Heart left ventricle (tissue), 13 donors: ENCODE measurements at regions not wholly inside any gene's neighbourhood (a gene's known extent, or its start where the extent isn't known, plus 50 kb on each side); places are given as distances from the start of the nearest gene placed in this dataset.
A peak's percentile ranks its signal among the peaks of the same experiment; 100 is the strongest.

ENCODE experiments used
- POLR2A ChIP-seq, 2 donors: fragments of 450-650 bp; IDR thresholded peaks; one replicate each; pipeline ENCODE4 v1.6.1; 2017; ENCODE audit warnings: antibody characterized with exemption in 2 of 2, mild to moderate bottlenecking in 2 of 2, moderate library complexity in 2 of 2
- TF ChIP-seq, protein P1 (sequence below), 12 donors: fragments of 200-600 bp; sonication (generic) in 4 of 12; IDR thresholded peaks; one replicate each; pipeline versions ENCODE4 v1.5.0 to v1.8.0; 2018 to 2022; ENCODE audit warnings: antibody characterized with exemption in 12 of 12, mild to moderate bottlenecking in 5 of 12
- donor health status: ischemic (EF 13 %, LVEDD 7.1; RV severe dilation, severe dysfunction).
- donor health status: DM: no; HTN: yes; CAD: no.
- donor health status: DM: no; HTN: no; CAD: no.
- donor health status: ischemic (EF 25% LVEDD 6.9; RV normal size, moderate dysfunction).
- donor health status: ischemic (EF 25% LVEDD 5.7; RV mildly dilated, moderate dysfunction).
- donor health status: ischemic (EF 35%, LVEDD 5.7; RV mildly dilated, moderate dysfunction).
- donor health status: nonischemic (EF 11% LVEDD 7.7; RV severe dilation, severe dysfunction).
- donor health status: DM: yes; HTN: yes; CAD: no.
- donor health status: PGD.
- donor health status: ischemic (EF 29% LVEDD 5.4; RV normal size, mild dysfunction).
- donor health status: nonischemic (EF 23%, LVEDD 6.1; RV moderate dilation, normal function).

DNA sequence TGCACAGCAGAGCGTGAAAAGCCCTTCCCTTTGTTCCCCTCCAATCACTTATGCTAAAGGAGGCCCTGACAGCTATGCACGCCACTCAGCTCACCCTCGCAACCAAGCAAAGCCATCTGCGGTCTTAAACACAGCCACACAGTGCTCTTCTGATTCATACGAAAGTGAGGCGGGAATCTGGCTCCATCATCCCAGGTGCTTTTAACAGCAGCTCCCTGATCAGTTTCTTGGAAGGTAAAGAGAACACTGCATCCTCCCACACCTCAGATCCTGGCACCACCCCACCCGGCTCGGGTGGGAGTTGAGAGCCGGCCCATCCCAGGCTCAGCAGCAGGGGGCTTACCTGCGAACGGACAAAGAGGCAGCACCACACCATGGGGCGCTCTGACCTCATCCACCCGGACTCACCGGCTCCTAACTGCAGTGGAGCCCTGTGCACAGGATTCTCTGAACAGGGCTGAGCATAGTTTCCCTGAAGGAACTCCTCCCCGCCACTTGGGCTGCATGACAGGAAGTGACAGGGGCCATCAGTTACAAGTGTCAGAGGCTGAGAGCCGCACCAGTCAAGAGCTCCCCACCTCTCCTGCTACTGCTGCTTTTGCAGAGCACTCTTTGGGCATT, 114.3 kb upstream of the ARHGEF3 start:
- TF ChIP-seq, protein P1, sequence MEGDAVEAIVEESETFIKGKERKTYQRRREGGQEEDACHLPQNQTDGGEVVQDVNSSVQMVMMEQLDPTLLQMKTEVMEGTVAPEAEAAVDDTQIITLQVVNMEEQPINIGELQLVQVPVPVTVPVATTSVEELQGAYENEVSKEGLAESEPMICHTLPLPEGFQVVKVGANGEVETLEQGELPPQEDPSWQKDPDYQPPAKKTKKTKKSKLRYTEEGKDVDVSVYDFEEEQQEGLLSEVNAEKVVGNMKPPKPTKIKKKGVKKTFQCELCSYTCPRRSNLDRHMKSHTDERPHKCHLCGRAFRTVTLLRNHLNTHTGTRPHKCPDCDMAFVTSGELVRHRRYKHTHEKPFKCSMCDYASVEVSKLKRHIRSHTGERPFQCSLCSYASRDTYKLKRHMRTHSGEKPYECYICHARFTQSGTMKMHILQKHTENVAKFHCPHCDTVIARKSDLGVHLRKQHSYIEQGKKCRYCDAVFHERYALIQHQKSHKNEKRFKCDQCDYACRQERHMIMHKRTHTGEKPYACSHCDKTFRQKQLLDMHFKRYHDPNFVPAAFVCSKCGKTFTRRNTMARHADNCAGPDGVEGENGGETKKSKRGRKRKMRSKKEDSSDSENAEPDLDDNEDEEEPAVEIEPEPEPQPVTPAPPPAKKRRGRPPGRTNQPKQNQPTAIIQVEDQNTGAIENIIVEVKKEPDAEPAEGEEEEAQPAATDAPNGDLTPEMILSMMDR (IDR thresholded peaks at IDR 0.05): peak in 1 of 12 donors; percentile 6
- no peak for TF ChIP-seq POLR2A (IDR thresholded peaks at IDR 0.05)
